ENCODE measurements at regions not wholly inside any gene's neighbourhood (a gene's known extent, or its start where the extent isn't known, plus 50 kb on each side); places are given as distances from the start of the nearest gene placed in this dataset.

DNA sequence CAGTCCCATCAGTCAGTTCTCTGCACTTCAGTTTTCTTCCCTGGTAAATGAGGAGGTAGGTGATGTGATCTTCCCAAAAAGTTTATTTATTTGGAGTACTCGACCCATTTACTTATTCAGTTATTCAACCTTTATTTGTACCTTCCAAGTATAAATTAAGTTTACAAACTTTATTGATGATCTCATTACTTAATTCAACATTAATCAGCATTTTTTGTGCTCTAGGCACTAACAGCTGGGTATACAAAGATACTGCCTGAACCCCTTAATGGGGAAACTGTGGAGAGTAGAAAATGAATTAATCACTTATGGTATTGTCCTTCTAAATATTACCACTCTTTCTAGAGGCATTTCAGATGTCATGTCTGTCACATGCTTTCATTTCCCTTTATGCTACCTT lies 293.3 kb downstream of the DLEU7 start:
- Histone ChIP-seq H3K36me3 (no peaks in the 10 kb centered on the region), H3K4me1 (no peaks in the 10 kb centered on the region), H3K9me3 (no peaks in the 10 kb centered on the region), H3K27ac (no peak overlapping the region), H3K27me3 (no peaks in the 10 kb centered on the region), H3K4me3 (no peak overlapping the region)
- WGBS, 2 donors (ENCODE audit: low coverage in 1 of 2): 74 to 83% methylated on average over 1 of the region's 1 CpG
- no peak for TF ChIP-seq POLR2A (IDR thresholded peaks at IDR 0.05)
- TF ChIP-seq, protein P1, sequence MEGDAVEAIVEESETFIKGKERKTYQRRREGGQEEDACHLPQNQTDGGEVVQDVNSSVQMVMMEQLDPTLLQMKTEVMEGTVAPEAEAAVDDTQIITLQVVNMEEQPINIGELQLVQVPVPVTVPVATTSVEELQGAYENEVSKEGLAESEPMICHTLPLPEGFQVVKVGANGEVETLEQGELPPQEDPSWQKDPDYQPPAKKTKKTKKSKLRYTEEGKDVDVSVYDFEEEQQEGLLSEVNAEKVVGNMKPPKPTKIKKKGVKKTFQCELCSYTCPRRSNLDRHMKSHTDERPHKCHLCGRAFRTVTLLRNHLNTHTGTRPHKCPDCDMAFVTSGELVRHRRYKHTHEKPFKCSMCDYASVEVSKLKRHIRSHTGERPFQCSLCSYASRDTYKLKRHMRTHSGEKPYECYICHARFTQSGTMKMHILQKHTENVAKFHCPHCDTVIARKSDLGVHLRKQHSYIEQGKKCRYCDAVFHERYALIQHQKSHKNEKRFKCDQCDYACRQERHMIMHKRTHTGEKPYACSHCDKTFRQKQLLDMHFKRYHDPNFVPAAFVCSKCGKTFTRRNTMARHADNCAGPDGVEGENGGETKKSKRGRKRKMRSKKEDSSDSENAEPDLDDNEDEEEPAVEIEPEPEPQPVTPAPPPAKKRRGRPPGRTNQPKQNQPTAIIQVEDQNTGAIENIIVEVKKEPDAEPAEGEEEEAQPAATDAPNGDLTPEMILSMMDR (IDR thresholded peaks at IDR 0.05): no peak
- TF ChIP-seq EP300 (IDR thresholded peaks at IDR 0.05; ENCODE audit: low read depth): no peak
- TF ChIP-seq POLR2AphosphoS5 (IDR thresholded peaks at IDR 0.05): no peak
- intact Hi-C loops (cut with DNase I; ENCODE audit: low total_unique reads): no loop called here
- in situ Hi-C loops (cut with MboI; ENCODE audit: low pct_ligation_motif_present in 1 of 4, low pct_unique_long_range_greater_than_20kb in 1 of 4, low sequenced_read_pairs in 3 of 4): no loop called here
- no peak for DNase-seq

GRCh38 chr13:50552424-50552966 lies 291.0 kb downstream of the DLEU7 start:
- H3K4me1 ChIP-seq: no peaks in the 10 kb centered on the region
- in situ Hi-C loops (cut with MboI; ENCODE audit: low pct_ligation_motif_present in 1 of 4, low pct_unique_long_range_greater_than_20kb in 1 of 4, low sequenced_read_pairs in 3 of 4) (no loop called here), intact Hi-C loops (cut with DNase I; ENCODE audit: low total_unique reads) (no loop called here)
- WGBS, 2 donors (ENCODE audit: low coverage in 1 of 2): 0 to 29% methylated on average over 1 of the region's 1 CpG
- no peak for TF ChIP-seq POLR2A (IDR thresholded peaks at IDR 0.05)
- TF ChIP-seq EP300 (IDR thresholded peaks at IDR 0.05; ENCODE audit: low read depth): no peak
- TF ChIP-seq, protein P1 (IDR thresholded peaks at IDR 0.05): no peak
- no peak for TF ChIP-seq POLR2AphosphoS5 (IDR thresholded peaks at IDR 0.05)
- H3K36me3 ChIP-seq: no peaks in the 10 kb centered on the region
- no peaks in the 10 kb centered on the region for H3K27me3 ChIP-seq
- DNase-seq: no peak
- no peak overlapping the region for H3K4me3 ChIP-seq
- no peak overlapping the region for H3K27ac ChIP-seq
- no peaks in the 10 kb centered on the region for H3K9me3 ChIP-seq

DNA sequence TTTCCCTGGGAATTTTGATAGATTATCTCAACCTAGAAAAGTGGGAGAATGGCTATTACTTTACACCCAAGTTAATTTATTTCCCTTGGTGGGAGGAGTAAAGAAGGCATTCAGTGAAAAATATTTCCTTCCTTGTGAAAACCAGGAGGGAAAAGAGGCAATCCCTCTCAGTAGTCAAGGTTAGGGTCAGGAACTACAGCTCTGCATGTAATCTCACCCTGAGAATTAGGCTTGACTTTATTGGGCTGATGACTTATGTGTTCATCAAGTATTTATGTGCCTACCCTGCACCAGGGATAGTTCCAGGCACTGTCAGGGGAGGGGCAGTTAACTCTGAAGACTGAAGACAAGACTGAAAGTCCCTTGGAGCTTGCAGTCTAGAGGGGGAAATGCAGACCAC lies 281.8 kb downstream of the DLEU7 start:
- H3K4me1 ChIP-seq: no peaks in the 10 kb centered on the region
- in situ Hi-C loops (cut with MboI; ENCODE audit: low pct_ligation_motif_present in 1 of 4, low pct_unique_long_range_greater_than_20kb in 1 of 4, low sequenced_read_pairs in 3 of 4): no loop called here
- TF ChIP-seq, protein P1 (IDR thresholded peaks at IDR 0.05): no peak
- TF ChIP-seq POLR2A (IDR thresholded peaks at IDR 0.05) (no peak), EP300 (IDR thresholded peaks at IDR 0.05; ENCODE audit: low read depth) (no peak), POLR2AphosphoS5 (IDR thresholded peaks at IDR 0.05) (no peak)
- no peak overlapping the region for H3K4me3 ChIP-seq
- H3K9me3 ChIP-seq: peaks cover 1 to 6% of the 10 kb centered on the region in 2 donors
- DNase-seq: no peak
- H3K27me3 ChIP-seq: no peaks in the 10 kb centered on the region
- intact Hi-C loops (cut with DNase I; ENCODE audit: low total_unique reads): no loop called here
- H3K27ac ChIP-seq: no peak overlapping the region
- no peaks in the 10 kb centered on the region for H3K36me3 ChIP-seq

- intact Hi-C loops (cut with DNase I; ENCODE audit: low total_unique reads): no loop called here
- Histone ChIP-seq H3K27ac (no peak overlapping the region), H3K4me3 (no peak overlapping the region), H3K4me1 (no peaks in the 10 kb centered on the region), H3K27me3 (no peaks in the 10 kb centered on the region), H3K36me3 (no peaks in the 10 kb centered on the region), H3K9me3 (peaks cover 4 to 7% of the 10 kb centered on the region in 2 donors)
- in situ Hi-C loops (cut with MboI; ENCODE audit: low pct_ligation_motif_present in 1 of 4, low pct_unique_long_range_greater_than_20kb in 1 of 4, low sequenced_read_pairs in 3 of 4): no loop called here
- no peak for DNase-seq
- TF ChIP-seq EP300 (IDR thresholded peaks at IDR 0.05; ENCODE audit: low read depth) (no peak), POLR2AphosphoS5 (IDR thresholded peaks at IDR 0.05) (no peak)
- TF ChIP-seq, protein P1 (IDR thresholded peaks at IDR 0.05): no peak
Observed at GRCh38 chr13:50566646-50567045, 276.8 kb downstream of the DLEU7 start.

All from transverse colon (tissue), 4 donors.